OCI-LY3 (cell line): ENCODE measurements at regions not wholly inside any gene's neighbourhood (a gene's known extent, or its start where the extent isn't known, plus 50 kb on each side); places are given as distances from the start of the nearest gene placed in this dataset.
A peak's percentile ranks its signal among the peaks of the same experiment; 100 is the strongest.

Experiments used
- H2AFZ ChIP-seq: fragments of 200-600, 300-600 bp; shearing (Covaris generic); 2 replicates; pipeline ENCODE4 v1.6.0; 2014; ENCODE audit warnings: antibody characterized with exemption, low read depth, low read length
- H3K27ac ChIP-seq: fragments of 200-600, 300-600 bp; sonication (generic); 2 replicates; pipeline ENCODE4 v1.5.1; 2014; ENCODE audit warnings: mild to moderate bottlenecking, low read length, moderate library complexity, mixed read lengths
- H3K27me3 ChIP-seq: fragments of 200-600, 300-600 bp; sonication (generic); 2 replicates; pipeline ENCODE4 v1.6.1; 2014; ENCODE audit warnings: low read depth, low read length, mixed read lengths
- H3K36me3 ChIP-seq: fragments of 200-600, 300-600 bp; sonication (generic); replicated peaks from 2 replicates; pipeline ENCODE3; 2014; ENCODE audit warnings: low read depth, low read length, mixed read lengths
- H3K4me1 ChIP-seq: fragments of 300-600, 200-600 bp; sonication (generic); 2 replicates; pipeline ENCODE4 v1.6.1; 2014; ENCODE audit warnings: low read length, mixed read lengths
- H3K4me2 ChIP-seq: fragments of 200-600, 300-600 bp; sonication (generic); 2 replicates; pipeline ENCODE4 v1.6.1; 2014; ENCODE audit warnings: low read length, mixed read lengths
- H3K4me3 ChIP-seq: fragments of 300-600, 200-600 bp; sonication (generic); 2 replicates; pipeline ENCODE4 v1.5.1; 2014; ENCODE audit warnings: antibody characterized with exemption, mild to moderate bottlenecking, low read length, moderate library complexity
- H3K79me2 ChIP-seq: fragments of 300-600, 200-600 bp; shearing (Covaris generic); 2 replicates; pipeline ENCODE4 v1.6.1; 2014; ENCODE audit warnings: mild to moderate bottlenecking, low read length, mixed read lengths
- H3K9ac ChIP-seq: fragments of 300-600, 200-600 bp; shearing (Covaris generic); 2 replicates; pipeline ENCODE4 v1.6.0; 2014; ENCODE audit warnings: mild to moderate bottlenecking, low read length, moderate library complexity
- H3K9me3 ChIP-seq: fragments of 200-600, 300-600 bp; shearing (Covaris generic); 2 replicates; pipeline ENCODE4 v1.6.1; 2014; ENCODE audit warnings: low read length, mixed read lengths; ENCODE audit not compliant: insufficient read depth
- H4K20me1 ChIP-seq: fragments of 200-600, 300-600 bp; sonication (generic); 2 replicates; pipeline ENCODE4 v1.6.1; 2016; ENCODE audit warnings: low read length, mixed read lengths; ENCODE audit not compliant: insufficient read depth
- EZH2phosphoT487 ChIP-seq: fragments of 200-600 bp; shearing (Covaris generic); IDR thresholded peaks from 2 replicates; pipeline ENCODE4 v1.6.1; 2018; ENCODE audit warnings: antibody characterized with exemption, mixed run types, low read depth
- TF ChIP-seq, protein P1 (sequence below): fragments of 200-600, 300-600 bp; sonication (generic); IDR thresholded peaks from 2 replicates; pipeline ENCODE4 v1.5.1; 2014; ENCODE audit warnings: antibody characterized with exemption, low read length, low read depth

GRCh38 chr1:8089535-8090228, 63.6 kb upstream of the ERRFI1 start:
- TF ChIP-seq, protein P1, sequence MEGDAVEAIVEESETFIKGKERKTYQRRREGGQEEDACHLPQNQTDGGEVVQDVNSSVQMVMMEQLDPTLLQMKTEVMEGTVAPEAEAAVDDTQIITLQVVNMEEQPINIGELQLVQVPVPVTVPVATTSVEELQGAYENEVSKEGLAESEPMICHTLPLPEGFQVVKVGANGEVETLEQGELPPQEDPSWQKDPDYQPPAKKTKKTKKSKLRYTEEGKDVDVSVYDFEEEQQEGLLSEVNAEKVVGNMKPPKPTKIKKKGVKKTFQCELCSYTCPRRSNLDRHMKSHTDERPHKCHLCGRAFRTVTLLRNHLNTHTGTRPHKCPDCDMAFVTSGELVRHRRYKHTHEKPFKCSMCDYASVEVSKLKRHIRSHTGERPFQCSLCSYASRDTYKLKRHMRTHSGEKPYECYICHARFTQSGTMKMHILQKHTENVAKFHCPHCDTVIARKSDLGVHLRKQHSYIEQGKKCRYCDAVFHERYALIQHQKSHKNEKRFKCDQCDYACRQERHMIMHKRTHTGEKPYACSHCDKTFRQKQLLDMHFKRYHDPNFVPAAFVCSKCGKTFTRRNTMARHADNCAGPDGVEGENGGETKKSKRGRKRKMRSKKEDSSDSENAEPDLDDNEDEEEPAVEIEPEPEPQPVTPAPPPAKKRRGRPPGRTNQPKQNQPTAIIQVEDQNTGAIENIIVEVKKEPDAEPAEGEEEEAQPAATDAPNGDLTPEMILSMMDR = no peak
- TF ChIP-seq EZH2phosphoT487 = no peak
- H4K20me1 ChIP-seq = no peaks in the 10 kb centered on the region
- no peaks in the 10 kb centered on the region for H3K36me3 ChIP-seq
- H3K27ac ChIP-seq = no peak overlapping the region
- H2AFZ ChIP-seq = no peak overlapping the region
- H3K9me3 ChIP-seq = no peaks in the 10 kb centered on the region
- H3K4me2 ChIP-seq = no peak overlapping the region
- no peaks in the 10 kb centered on the region for H3K79me2 ChIP-seq
- no peak overlapping the region for H3K4me3 ChIP-seq
- H3K9ac ChIP-seq = no peak overlapping the region
- H3K4me1 ChIP-seq = peaks cover 10% of the 10 kb centered on the region
- no peaks in the 10 kb centered on the region for H3K27me3 ChIP-seq

GRCh38 chr1:8086055-8086454, 59.9 kb upstream of the ERRFI1 start:
- TF ChIP-seq, protein P1 = no peak
- Histone ChIP-seq H3K36me3 (no peaks in the 10 kb centered on the region), H3K79me2 (no peaks in the 10 kb centered on the region), H3K27ac (no peak overlapping the region), H3K4me1 (peaks cover 15% of the 10 kb centered on the region), H2AFZ (no peak overlapping the region), H3K9me3 (no peaks in the 10 kb centered on the region), H3K4me2 (no peak overlapping the region), H4K20me1 (no peaks in the 10 kb centered on the region), H3K4me3 (no peak overlapping the region), H3K9ac (no peak overlapping the region), H3K27me3 (no peaks in the 10 kb centered on the region)

DNA sequence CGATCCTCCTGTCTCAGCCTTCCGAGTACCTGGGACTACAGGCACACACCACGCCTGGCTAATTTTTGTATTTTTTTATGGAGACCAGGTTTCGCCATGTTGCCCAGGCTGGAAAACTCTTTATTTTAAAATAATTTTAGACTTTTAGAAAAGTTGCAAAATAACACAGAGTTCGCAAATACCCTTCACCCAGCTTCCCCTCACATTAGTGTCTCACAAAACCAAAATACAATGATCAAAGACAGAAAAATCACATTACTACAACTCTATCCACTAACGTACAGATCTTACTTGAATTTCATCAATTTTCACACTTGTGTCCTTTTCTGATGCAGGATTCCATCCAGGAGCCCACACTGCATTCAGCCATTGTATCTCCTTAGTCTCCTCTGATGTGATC, 58.8 kb upstream of the ERRFI1 start:
- Histone ChIP-seq H3K4me2 (no peak overlapping the region), H3K9me3 (no peaks in the 10 kb centered on the region), H3K79me2 (no peaks in the 10 kb centered on the region), H3K4me1 (peaks cover 15% of the 10 kb centered on the region), H3K4me3 (no peak overlapping the region), H3K27ac (no peak overlapping the region), H4K20me1 (no peaks in the 10 kb centered on the region), H2AFZ (no peak overlapping the region), H3K36me3 (no peaks in the 10 kb centered on the region), H3K27me3 (no peaks in the 10 kb centered on the region), H3K9ac (no peak overlapping the region)
- no peak for TF ChIP-seq EZH2phosphoT487
- TF ChIP-seq, protein P1 = no peak

DNA sequence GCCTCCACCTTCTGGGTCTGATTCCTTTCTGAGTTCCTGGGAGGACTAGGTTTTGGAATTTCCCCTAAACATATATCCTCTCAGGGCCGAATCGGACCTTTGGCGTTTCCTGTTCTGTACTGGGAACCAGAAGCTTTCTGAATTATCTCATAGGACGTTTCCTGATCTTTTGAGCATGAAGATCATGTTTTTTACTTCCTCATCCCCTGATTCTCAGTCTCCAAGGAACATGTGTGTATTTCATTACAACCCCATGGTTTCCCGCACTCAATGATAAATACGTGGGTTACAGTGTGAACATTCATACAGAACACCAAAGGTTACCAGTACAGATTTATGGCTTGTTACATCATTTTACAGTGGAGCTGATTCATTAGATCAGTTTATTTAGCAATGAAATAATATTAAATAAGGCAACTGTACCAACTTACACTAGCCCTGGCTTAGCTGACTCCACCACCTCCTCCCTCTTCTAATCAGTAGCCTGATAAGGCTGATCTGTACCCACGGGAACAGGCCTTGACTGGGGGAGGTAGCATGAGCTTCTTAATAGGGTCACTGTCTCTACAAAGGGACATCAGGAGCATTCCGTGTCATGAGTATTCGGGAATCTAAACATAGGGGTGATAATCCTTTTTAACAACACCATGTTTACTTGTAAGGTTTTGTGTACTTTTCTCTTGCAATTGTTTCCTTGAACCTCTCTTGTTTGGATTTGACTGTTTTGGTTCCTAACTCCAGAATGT, 57.8 kb upstream of the ERRFI1 start:
- H3K27ac ChIP-seq = no peak overlapping the region
- H3K9ac ChIP-seq = no peak overlapping the region
- H3K79me2 ChIP-seq = no peaks in the 10 kb centered on the region
- H2AFZ ChIP-seq = peak overlapping the region; percentile 52
- TF ChIP-seq, protein P1 = no peak
- no peak for TF ChIP-seq EZH2phosphoT487
- no peaks in the 10 kb centered on the region for H4K20me1 ChIP-seq
- no peak overlapping the region for H3K4me3 ChIP-seq
- peaks cover 15% of the 10 kb centered on the region for H3K4me1 ChIP-seq
- no peaks in the 10 kb centered on the region for H3K36me3 ChIP-seq
- H3K27me3 ChIP-seq = no peaks in the 10 kb centered on the region
- H3K9me3 ChIP-seq = no peaks in the 10 kb centered on the region
- H3K4me2 ChIP-seq = 0 out of 2 replicates have a peak overlapping the region, but pooled peaks have one; percentile 20
